ENCODE measurements at regions not wholly inside any gene's neighbourhood (a gene's known extent, or its start where the extent isn't known, plus 50 kb on each side); places are given as distances from the start of the nearest gene placed in this dataset.
"Not testable (repeated sequence)": the region's sequence is repeated elsewhere in the genome, so short reads cannot be mapped to it uniquely, and the experiment has no call there.

GRCh38 chr4:100908540-100908939 lies 390.7 kb upstream of the EMCN start:
- TF ChIP-seq POLR2AphosphoS5 (IDR thresholded peaks at IDR 0.05) (no peak), POLR2A (IDR thresholded peaks at IDR 0.05) (no peak), EP300 (IDR thresholded peaks at IDR 0.05) (no peak), CTCF (IDR thresholded peaks at IDR 0.05) (no peak)
- Histone ChIP-seq H3K27ac (no peak overlapping the region), H3K9me3 (no peaks in the 10 kb centered on the region), H3K4me1 (no peaks in the 10 kb centered on the region), H3K4me3 (no peak overlapping the region), H3K27me3 (no peaks in the 10 kb centered on the region), H3K36me3 (no peaks in the 10 kb centered on the region)
- intact Hi-C loops (cut with DNase I): no loop called here
- WGBS, 2 donors: 81 to 95% methylated on average over 3 of the region's 3 CpGs
- no peak for DNase-seq

- H3K9me3 ChIP-seq: no peaks in the 10 kb centered on the region
- intact Hi-C loops (cut with DNase I): no loop called here
- TF ChIP-seq EP300 (IDR thresholded peaks at IDR 0.05) (no peak), POLR2AphosphoS5 (IDR thresholded peaks at IDR 0.05) (no peak), POLR2A (IDR thresholded peaks at IDR 0.05) (no peak), CTCF (IDR thresholded peaks at IDR 0.05) (no peak)
- H3K27me3 ChIP-seq: no peaks in the 10 kb centered on the region
- H3K36me3 ChIP-seq: no peaks in the 10 kb centered on the region
- no peak overlapping the region for H3K4me3 ChIP-seq
- no peak for DNase-seq
- WGBS, 2 donors: 72 to 92% methylated on average over 3 of the region's 3 CpGs
- no peaks in the 10 kb centered on the region for H3K4me1 ChIP-seq
- H3K27ac ChIP-seq: no peak overlapping the region
These were observed 389.9 kb upstream of the EMCN start for GRCh38 chr4:100907465-100908454.

- H3K27me3 ChIP-seq: no peaks in the 10 kb centered on the region
- H3K9me3 ChIP-seq: no peaks in the 10 kb centered on the region
- H3K4me3 ChIP-seq: no peak overlapping the region
- intact Hi-C loops (cut with DNase I): no loop called here
- 78 to 86% methylated on average over 3 of the region's 3 CpGs for WGBS, 2 donors
- TF ChIP-seq POLR2A (IDR thresholded peaks at IDR 0.05) (no peak), CTCF (IDR thresholded peaks at IDR 0.05) (no peak), POLR2AphosphoS5 (IDR thresholded peaks at IDR 0.05) (no peak), EP300 (IDR thresholded peaks at IDR 0.05) (no peak)
- no peaks in the 10 kb centered on the region for H3K4me1 ChIP-seq
- DNase-seq: no peak
- no peaks in the 10 kb centered on the region for H3K36me3 ChIP-seq
- H3K27ac ChIP-seq: no peak overlapping the region
These were observed 389.2 kb upstream of the EMCN start for GRCh38 chr4:100906973-100907372.

GRCh38 chr4:100900945-100901344 lies 383.1 kb upstream of the EMCN start:
- H3K27ac ChIP-seq; intact Hi-C loops (cut with DNase I); DNase-seq; H3K4me3 ChIP-seq; H3K9me3 ChIP-seq; H3K27me3 ChIP-seq; H3K36me3 ChIP-seq; H3K4me1 ChIP-seq: not testable (repeated sequence)
- WGBS, 2 donors: 95 to 97% methylated on average over 5 of the region's 5 CpGs

- DNase-seq: no peak
- H3K36me3 ChIP-seq: no peaks in the 10 kb centered on the region
- H3K9me3 ChIP-seq: no peaks in the 10 kb centered on the region
- H3K4me1 ChIP-seq: no peaks in the 10 kb centered on the region
- no peak overlapping the region for H3K4me3 ChIP-seq
- intact Hi-C loops (cut with DNase I): no loop called here
- TF ChIP-seq CTCF (IDR thresholded peaks at IDR 0.05): no peak
- TF ChIP-seq EP300 (IDR thresholded peaks at IDR 0.05): no peak
- no peak for TF ChIP-seq POLR2A (IDR thresholded peaks at IDR 0.05)
- no peak for TF ChIP-seq POLR2AphosphoS5 (IDR thresholded peaks at IDR 0.05)
- H3K27me3 ChIP-seq: no peaks in the 10 kb centered on the region
- H3K27ac ChIP-seq: no peak overlapping the region
- 93 to 95% methylated on average over 11 of the region's 11 CpGs for WGBS, 2 donors
These were observed 382.3 kb upstream of the EMCN start for GRCh38 chr4:100900134-100900533.

All from sigmoid colon (tissue), 6 donors.